NCI-H1092 treated with DMSO at 0.1 percent for 48 hours (cell line): ENCODE measurements at regions not wholly inside any gene's neighbourhood (a gene's known extent, or its start where the extent isn't known, plus 50 kb on each side); places are given as distances from the start of the nearest gene placed in this dataset.
"Not testable (repeated sequence)": the region's sequence is repeated elsewhere in the genome, so short reads cannot be mapped to it uniquely, and the experiment has no call there.

Experiments
- DNase-seq: peaks from one replicate; lab custom pipeline; 2025; lab: John Stamatoyannopoulos, UW

- DNase-seq, result no peak
These were observed 113.1 kb downstream of the CDCA7 start for GRCh38 chr2:173467751-173468150.

- DNase-seq, result no peak
These were observed 113.7 kb downstream of the CDCA7 start for GRCh38 chr2:173468266-173468793.

DNA sequence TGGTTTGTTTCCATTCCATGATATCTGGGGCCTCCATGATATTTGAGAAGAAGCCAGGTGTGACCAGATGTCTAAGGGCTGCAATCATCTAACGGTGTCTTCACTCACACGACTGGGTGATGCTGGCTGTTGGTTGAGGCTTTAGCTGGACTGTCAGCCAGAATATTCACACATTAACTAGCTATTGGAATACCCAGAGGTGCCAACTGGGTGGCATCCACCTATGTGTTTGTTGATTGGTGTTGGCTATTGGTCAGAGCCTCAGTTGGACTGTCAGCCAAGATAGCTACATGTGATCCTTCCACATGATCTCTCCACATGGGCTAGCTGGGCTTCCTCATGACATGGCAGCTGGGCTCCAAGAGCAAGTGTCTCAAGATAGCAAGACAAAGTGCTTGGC lies 117.4 kb downstream of the CDCA7 start:
- no peak for DNase-seq

DNA sequence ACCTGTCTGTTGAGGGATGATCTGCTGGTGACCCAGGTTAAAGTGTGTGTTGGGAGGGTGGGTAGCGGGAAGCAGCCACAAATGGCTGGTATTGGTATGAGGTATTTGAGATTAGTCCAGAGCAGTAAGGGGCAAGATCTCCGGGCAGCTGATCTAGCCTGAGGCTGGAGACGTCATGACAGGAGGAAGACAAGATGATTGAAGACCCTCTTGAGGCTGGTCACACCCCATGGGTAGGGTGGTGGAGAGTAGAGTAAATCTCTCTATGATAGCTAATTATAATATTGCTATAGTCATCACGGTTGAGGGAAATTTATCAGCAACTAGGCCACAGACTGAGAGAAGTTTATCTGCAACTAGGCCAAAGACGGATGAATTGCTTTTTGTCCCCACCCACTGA lies 128.5 kb downstream of the CDCA7 start:
- no peak for DNase-seq

DNA sequence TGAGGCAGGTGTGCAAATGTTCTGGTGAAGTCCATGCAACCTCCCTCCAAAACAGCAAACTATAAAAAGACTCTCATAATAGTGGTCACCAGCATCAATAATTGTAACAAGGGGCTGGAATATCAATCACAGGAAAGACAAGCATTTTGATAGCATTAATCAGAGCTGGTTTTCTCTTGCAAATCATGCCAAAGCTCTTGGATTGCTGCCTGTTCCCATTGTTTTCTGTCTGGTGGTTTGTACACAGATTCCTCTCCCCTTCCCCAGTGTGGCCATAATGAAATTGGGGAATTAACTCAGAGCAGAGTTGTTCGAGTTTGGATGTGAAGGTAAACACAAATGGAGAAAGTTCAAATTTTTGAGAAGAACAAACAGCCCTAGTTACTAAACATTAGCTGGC lies 134.2 kb downstream of the CDCA7 start:
- DNase-seq, result no peak

- DNase-seq, result no peak
These were observed 136.7 kb downstream of the CDCA7 start for GRCh38 chr2:173491418-173491817.

DNA sequence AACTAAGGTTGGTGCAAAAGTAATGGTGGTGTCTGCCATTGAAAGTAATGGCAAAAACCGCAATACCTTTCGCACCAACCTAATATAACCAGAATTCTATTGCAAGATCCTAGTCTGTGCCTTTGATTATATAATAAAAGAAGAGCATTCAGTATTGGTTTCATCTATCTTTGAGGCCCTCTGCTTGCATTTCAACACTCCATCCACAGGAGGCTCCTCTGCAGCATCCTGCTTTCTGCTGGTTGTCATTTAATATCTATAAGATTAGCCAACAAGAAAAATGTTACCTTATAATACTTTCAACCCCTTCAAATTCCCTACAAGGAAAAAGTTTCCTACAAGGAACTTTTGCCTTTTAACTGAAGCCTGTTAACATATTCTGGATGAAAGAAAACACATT lies 139.2 kb downstream of the CDCA7 start:
- DNase-seq, result no peak

DNA sequence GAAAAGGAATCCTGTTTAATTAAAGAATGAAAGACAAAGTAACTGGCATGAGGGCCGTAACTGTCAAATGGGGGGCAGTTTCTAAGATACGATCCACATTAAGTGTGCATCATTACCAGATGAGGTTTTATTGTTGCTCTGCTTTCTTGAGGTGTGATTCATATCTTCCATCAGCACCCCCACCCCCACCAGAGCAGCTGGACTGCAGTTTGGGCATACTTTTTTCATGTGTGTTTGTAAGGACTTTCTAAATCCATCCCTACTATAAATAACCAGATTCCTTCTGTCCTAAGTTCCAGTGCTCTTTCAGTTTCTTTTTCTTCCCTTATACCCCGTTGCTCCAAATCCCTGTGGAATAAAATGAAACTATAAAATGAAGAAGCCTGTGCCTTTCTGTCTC lies 142.1 kb downstream of the CDCA7 start:
- no peak for DNase-seq

DNA sequence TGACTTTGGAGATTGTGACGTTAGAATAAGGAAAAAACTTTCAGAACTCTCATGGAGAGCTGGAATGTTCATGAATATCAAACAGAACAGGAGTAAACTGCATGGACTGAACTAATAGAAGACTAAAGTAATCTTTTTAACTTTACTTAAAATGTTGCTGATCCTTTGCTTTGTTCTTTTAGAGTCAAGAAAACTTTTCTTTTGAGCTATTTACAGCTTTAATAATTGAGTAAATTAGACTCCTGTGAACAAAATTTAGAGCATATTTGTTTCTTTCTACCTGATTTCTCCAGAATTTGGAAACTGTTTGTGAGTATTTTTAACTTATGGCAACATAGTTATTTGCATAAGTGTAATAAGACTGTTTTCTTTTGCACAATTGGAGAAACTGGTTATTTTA lies 146.3 kb downstream of the CDCA7 start:
- DNase-seq, result no peak

- no peak for DNase-seq
These were observed 147.6 kb downstream of the CDCA7 start for GRCh38 chr2:173502296-173502695.

DNA sequence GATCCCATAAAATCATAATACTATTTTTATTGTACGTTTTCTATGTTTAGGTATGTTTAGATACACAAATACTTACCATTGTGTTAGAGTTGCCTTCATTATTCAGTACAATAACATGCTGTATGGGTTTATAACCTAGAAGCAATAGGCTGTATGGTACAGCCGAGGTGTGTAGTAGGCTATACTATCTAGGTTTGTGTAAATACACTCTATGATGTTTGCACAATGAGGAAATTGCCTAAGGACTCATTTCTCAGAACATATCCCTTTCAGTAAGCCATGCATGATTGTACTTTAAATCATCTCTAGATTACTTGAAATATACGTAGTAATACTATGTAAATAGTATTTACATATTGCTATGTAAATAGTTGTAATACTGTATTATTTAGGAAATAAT lies 156.7 kb downstream of the CDCA7 start:
- DNase-seq, result no peak

GRCh38 chr2:173511942-173512341 lies 157.3 kb downstream of the CDCA7 start:
- DNase-seq, result no peak

DNA sequence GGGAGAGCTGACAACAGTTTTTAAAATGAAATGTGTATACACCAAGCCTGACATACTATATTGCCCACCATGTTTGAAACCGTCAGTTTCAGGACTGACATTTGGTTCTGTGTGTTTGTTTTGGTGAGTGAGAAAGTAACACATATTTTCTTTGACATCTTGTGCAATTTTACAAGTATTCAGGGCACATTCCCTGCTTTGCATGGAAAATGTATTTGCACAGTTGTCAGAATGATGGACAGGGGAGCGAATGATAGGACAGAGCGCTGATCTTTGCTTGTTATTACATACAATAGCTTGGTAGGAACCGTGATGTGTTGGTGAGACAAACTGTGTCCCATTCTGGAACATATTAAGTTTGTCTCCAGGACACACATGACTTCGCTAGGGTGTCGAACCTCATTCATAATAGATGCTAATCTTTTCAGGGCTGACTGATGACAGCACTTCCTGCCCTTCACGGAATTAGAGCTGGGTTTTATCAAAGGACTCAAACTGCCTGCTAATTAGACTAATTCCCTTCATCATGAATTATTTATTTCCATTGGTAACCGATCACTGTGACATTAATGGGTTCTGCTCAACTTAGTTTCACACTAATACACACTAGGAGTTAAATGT lies 158.5 kb downstream of the CDCA7 start:
- no peak for DNase-seq

- DNase-seq, result no peak
These were observed 166.2 kb downstream of the CDCA7 start for GRCh38 chr2:173520918-173521317.

DNA sequence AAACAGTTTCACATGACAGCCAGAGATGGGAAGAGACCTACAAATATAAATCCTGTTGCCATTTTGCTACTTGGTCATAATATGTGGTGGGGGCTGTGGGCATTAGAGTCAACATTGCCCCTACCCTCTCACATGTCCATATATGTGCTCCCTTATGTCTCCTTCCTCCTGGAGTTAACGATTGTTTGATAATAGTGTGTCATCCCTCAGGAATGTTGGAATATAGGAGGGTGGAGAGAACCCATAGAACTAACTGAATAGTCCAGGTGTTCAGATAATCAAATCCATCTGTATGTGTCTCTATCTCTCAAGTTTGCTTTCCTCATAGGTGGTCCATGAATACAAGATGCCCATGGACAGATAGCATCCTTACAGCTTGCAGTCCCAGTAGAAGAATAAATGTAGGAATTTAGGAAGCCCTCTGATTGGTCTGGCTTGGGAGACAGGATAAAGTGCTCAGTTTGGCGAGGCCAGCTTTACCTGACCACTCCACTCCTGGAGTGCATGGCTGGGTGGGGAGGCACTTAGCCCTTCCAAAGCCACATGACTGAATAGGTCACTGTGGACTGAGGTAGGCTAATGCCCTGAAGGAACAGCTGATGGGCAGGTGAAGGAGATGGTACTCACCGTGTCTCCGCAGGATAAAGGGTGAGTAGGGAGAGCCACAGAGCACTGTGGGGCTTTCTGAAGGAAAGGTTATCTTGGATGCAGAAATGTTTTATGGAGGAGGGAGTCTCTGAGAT lies 166.9 kb downstream of the CDCA7 start:
- no peak for DNase-seq

DNA sequence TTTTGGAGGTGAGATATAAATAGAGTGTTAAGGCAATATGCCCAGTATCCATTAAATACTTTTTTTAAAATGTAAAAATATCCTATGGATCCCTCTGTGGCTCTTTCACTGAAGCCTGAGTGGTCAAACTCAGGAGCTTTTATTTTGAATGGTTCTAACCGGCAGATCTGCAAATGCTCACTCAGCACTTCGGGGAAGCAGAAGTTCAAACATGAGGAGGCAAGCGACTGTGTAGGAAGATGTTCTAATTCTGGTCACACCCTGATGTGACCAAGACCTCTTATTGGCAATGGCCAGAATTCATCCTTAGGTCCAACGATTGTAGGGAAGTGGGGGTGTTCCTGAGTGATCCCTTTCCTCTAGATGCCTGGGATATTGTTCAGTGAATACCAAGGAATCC lies 168.8 kb downstream of the CDCA7 start:
- no peak for DNase-seq

- DNase-seq, result no peak
These were observed 169.7 kb downstream of the CDCA7 start for GRCh38 chr2:173524256-173524955.

- not testable (repeated sequence) for DNase-seq
These were observed 178.3 kb downstream of the CDCA7 start for GRCh38 chr2:173532732-173533531.

GRCh38 chr2:173537694-173538093 lies 183.0 kb downstream of the CDCA7 start:
- no peak for DNase-seq

GRCh38 chr2:173539615-173540014 lies 184.9 kb downstream of the CDCA7 start:
- no peak for DNase-seq

DNA sequence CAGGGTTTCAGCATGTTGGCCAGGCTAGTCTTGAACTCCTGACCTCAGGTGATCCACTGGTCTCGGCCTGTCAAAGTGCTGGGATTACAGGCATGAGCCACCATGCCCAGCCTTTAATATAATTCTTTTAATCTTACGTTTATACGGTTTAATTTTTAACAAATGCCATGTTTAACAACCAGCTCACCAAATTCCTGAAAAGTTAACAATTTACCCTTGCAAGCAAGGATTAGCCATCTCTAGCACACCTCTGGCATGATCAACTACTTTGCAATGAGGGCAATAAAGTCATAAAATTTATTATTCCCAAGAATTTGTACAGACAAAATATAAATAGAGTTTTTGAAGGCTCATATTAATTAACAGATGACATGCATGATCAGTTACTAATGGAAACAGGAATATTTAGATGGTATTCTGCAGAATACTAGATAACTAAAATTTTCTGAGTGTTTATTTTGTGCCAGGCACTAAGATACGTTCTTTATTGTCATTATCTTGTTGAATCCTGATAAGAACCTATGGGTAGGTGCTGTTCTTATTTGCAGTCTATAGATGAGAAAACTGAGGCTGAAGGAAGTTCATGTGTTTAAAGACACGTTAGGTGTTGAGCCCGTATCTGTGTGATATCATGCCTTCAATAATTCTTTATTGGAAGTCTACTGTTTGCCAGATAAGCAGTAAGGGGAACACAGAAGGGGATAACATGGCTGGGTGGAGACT lies 190.1 kb downstream of the CDCA7 start:
- no peak for DNase-seq

- DNase-seq, result no peak
These were observed 190.7 kb downstream of the CDCA7 start for GRCh38 chr2:173545364-173545763.
